Panc1 (cell line): ENCODE measurements at regions not wholly inside any gene's neighbourhood (a gene's known extent, or its start where the extent isn't known, plus 50 kb on each side); places are given as distances from the start of the nearest gene placed in this dataset.

Experiments used
- POLR2AphosphoS5 ChIP-seq: IDR thresholded peaks from 2 replicates; pipeline ENCODE4 v1.6.1; 2012; ENCODE audit warnings: mild to moderate bottlenecking, low read depth, low read length, moderate library complexity
- TCF7L2 ChIP-seq: IDR thresholded peaks from 2 replicates; pipeline ENCODE4 v1.6.1; 2011; ENCODE audit warnings: mild to moderate bottlenecking, low read depth, low read length, inconsistent platforms
- TF ChIP-seq, protein P1 (sequence below): fragments of 450-650 bp; IDR thresholded peaks from 2 replicates; pipeline ENCODE4 v1.5.1; 2017; ENCODE audit warnings: mild to moderate bottlenecking
- TF ChIP-seq, protein P2 (sequence below), 2 experiments: IDR thresholded peaks; 2 replicates each; pipeline ENCODE4 v1.6.1; 2011 to 2012; ENCODE audit warnings: low read depth in 2 of 2, control low read depth in 1 of 2, low read length in 1 of 2, mild to moderate bottlenecking in 1 of 2, moderate library complexity in 1 of 2; ENCODE audit not compliant: insufficient read depth in 1 of 2

DNA sequence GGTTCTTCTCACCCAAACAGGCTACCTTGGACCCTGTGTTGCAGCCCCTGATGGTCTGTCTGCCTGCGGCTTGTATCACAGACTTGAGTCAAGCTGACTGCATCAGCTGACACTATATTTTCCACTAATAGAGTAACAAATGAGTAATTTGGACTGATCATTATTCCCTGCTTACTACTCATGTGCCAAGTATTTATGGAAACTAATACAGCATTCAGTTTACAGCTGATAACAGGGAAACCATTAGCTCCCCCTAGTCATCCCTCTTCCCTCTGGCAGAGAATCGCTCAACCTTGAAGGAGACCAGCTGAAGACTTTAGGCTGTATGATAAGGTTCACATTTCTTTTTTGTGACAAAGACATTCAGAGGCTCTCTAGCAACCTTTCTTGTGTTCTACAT is 116.6 kb upstream of the SYT6 start:
- TF ChIP-seq, protein P1, sequence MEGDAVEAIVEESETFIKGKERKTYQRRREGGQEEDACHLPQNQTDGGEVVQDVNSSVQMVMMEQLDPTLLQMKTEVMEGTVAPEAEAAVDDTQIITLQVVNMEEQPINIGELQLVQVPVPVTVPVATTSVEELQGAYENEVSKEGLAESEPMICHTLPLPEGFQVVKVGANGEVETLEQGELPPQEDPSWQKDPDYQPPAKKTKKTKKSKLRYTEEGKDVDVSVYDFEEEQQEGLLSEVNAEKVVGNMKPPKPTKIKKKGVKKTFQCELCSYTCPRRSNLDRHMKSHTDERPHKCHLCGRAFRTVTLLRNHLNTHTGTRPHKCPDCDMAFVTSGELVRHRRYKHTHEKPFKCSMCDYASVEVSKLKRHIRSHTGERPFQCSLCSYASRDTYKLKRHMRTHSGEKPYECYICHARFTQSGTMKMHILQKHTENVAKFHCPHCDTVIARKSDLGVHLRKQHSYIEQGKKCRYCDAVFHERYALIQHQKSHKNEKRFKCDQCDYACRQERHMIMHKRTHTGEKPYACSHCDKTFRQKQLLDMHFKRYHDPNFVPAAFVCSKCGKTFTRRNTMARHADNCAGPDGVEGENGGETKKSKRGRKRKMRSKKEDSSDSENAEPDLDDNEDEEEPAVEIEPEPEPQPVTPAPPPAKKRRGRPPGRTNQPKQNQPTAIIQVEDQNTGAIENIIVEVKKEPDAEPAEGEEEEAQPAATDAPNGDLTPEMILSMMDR, result no peak
- TF ChIP-seq, protein P2, sequence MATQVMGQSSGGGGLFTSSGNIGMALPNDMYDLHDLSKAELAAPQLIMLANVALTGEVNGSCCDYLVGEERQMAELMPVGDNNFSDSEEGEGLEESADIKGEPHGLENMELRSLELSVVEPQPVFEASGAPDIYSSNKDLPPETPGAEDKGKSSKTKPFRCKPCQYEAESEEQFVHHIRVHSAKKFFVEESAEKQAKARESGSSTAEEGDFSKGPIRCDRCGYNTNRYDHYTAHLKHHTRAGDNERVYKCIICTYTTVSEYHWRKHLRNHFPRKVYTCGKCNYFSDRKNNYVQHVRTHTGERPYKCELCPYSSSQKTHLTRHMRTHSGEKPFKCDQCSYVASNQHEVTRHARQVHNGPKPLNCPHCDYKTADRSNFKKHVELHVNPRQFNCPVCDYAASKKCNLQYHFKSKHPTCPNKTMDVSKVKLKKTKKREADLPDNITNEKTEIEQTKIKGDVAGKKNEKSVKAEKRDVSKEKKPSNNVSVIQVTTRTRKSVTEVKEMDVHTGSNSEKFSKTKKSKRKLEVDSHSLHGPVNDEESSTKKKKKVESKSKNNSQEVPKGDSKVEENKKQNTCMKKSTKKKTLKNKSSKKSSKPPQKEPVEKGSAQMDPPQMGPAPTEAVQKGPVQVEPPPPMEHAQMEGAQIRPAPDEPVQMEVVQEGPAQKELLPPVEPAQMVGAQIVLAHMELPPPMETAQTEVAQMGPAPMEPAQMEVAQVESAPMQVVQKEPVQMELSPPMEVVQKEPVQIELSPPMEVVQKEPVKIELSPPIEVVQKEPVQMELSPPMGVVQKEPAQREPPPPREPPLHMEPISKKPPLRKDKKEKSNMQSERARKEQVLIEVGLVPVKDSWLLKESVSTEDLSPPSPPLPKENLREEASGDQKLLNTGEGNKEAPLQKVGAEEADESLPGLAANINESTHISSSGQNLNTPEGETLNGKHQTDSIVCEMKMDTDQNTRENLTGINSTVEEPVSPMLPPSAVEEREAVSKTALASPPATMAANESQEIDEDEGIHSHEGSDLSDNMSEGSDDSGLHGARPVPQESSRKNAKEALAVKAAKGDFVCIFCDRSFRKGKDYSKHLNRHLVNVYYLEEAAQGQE (IDR thresholded peaks at IDR 0.05; ENCODE audit: insufficient read depth in 1 of 2, low read depth in 2 of 2, low read length in 1 of 2), result no peak
- TF ChIP-seq POLR2AphosphoS5 (no peak), TCF7L2 (no peak)
